A549 (cell line): ENCODE measurements at regions not wholly inside any gene's neighbourhood (a gene's known extent, or its start where the extent isn't known, plus 50 kb on each side); places are given as distances from the start of the nearest gene placed in this dataset.

Source experiments
- ATAC-seq, 2 experiments: fragments of 200-7000 bp in 1 of 2; fragments of >200 bp in 1 of 2; cut with Nextera tagmentation in 1 of 2; cut with Tn5 transposase in 1 of 2; 3 replicates each; pipeline versions ENCODE4 v1.8.0 to v1.9.1; 2018 to 2020; ENCODE audit warnings: mild to moderate bottlenecking in 1 of 2, moderate library complexity in 1 of 2
- CTCF ChIA-PET: fragments of 300-600 bp; sonication (Branson Sonifier 250); formaldehyde crosslinking; extraction: SDS; loops from one replicate; lab custom pipeline; 2021; ENCODE audit warnings: antibody characterized with exemption, inconsistent platforms; lab: Yijun Ruan, JAX
- POLR2A ChIA-PET: fragments of 350-600 bp; formaldehyde crosslinking; extraction: SDS; loops from one replicate; lab custom pipeline; 2021; ENCODE audit warnings: antibody characterized with exemption, inconsistent platforms; lab: Yijun Ruan, JAX
- DNase-seq, 2 experiments: peaks; one replicate each; pipeline versions ENCODE4 v3.0.0 to v3.0.0-alpha.2; 2011 to 2016; ENCODE audit warnings: low read depth in 1 of 2, low spot score in 1 of 2
- FAIRE-seq: peaks from 2 replicates; lab custom pipeline; 2011; peaks lifted over from hg19 to GRCh38; lab: Jason Lieb, UNC
- H3K27ac ChIP-seq, 2 experiments: fragments of >200 bp; sonication (Bioruptor Twin); formaldehyde crosslinking; 3 replicates each; pipeline ENCODE4 v1.5.1; 2016 to 2017
- H3K4me1 ChIP-seq: fragments of >200 bp; sonication (Bioruptor Twin); formaldehyde crosslinking; 3 replicates; pipeline ENCODE4 v1.6.1; 2016
- H3K4me2 ChIP-seq: fragments of >200 bp; sonication (Bioruptor Twin); formaldehyde crosslinking; 3 replicates; pipeline ENCODE4 v1.6.1; 2016
- H3K4me3 ChIP-seq: fragments of >200 bp; sonication (Bioruptor Twin); formaldehyde crosslinking; 3 replicates; pipeline ENCODE4 v1.5.1; 2016
- H3K9me3 ChIP-seq: fragments of >200 bp; sonication (Bioruptor Twin); formaldehyde crosslinking; 3 replicates; pipeline ENCODE4 v1.6.1; 2016
- BHLHE40 ChIP-seq: IDR thresholded peaks from 2 replicates; pipeline ENCODE4 v1.6.1; 2012; ENCODE audit warnings: low read depth, low read length, inconsistent platforms
- CTCF ChIP-seq: fragments of >200 bp; sonication (Bioruptor Twin); formaldehyde crosslinking; IDR thresholded peaks from 3 replicates; pipeline ENCODE4 v1.5.1; 2016
- E2F6 ChIP-seq: IDR thresholded peaks from 2 replicates; pipeline ENCODE4 v1.6.1; 2012; ENCODE audit warnings: low read depth, borderline replicate concordance
- EHMT2 ChIP-seq: fragments of 200-600 bp; sonication (generic); IDR thresholded peaks from 2 replicates; pipeline ENCODE4 v1.6.1; 2016; ENCODE audit warnings: antibody characterized with exemption, low read depth, mild to moderate bottlenecking, moderate library complexity
- ELK1 ChIP-seq: fragments of 150-350 bp; IDR thresholded peaks from 2 replicates; pipeline ENCODE4 v1.6.1; 2014; ENCODE audit warnings: low read depth, mild to moderate bottlenecking, low read length
- EP300 ChIP-seq, 2 experiments: fragments of >200 bp; sonication (Bioruptor Twin); formaldehyde crosslinking; IDR thresholded peaks; 2 replicates in 1 of 2; 3 replicates in 1 of 2; pipeline ENCODE4 v1.6.1; 2016 to 2017
- ESRRA ChIP-seq: fragments of 150-350 bp; IDR thresholded peaks from 2 replicates; pipeline ENCODE4 v1.6.1; 2014; ENCODE audit warnings: mild to moderate bottlenecking, low read length, borderline replicate concordance
- FOXS1 ChIP-seq: fragments of 250-450 bp; sonication (Bioruptor Pico); IDR thresholded peaks from 2 replicates; pipeline ENCODE4 v1.5.0; 2020; ENCODE audit warnings: mild to moderate bottlenecking, moderate library complexity
- HDAC2 ChIP-seq: fragments of 200-600 bp; sonication (generic); IDR thresholded peaks from 2 replicates; pipeline ENCODE4 v1.6.1; 2016
- JUN ChIP-seq, 2 experiments: fragments of >200 bp; sonication (Bioruptor Twin); formaldehyde crosslinking; IDR thresholded peaks; 2 replicates in 1 of 2; 3 replicates in 1 of 2; pipeline ENCODE4 v1.6.1; 2016 to 2017
- JUNB ChIP-seq: fragments of >200 bp; sonication (Bioruptor Twin); formaldehyde crosslinking; IDR thresholded peaks from 2 replicates; pipeline ENCODE4 v1.6.1; 2016
- KDM1A ChIP-seq: fragments of 200-600 bp; sonication (generic); IDR thresholded peaks from 2 replicates; pipeline ENCODE4 v1.6.1; 2016; ENCODE audit warnings: low read depth, mild to moderate bottlenecking
- KDM5A ChIP-seq: fragments of 200-600 bp; sonication (generic); IDR thresholded peaks from 2 replicates; pipeline ENCODE4 v1.6.1; 2016; ENCODE audit warnings: antibody characterized with exemption, mild to moderate bottlenecking
- MAFK ChIP-seq: fragments of 450-650 bp; IDR thresholded peaks from 2 replicates; pipeline ENCODE4 v1.6.1; 2014; ENCODE audit not compliant: partially characterized antibody
- MAZ ChIP-seq: fragments of 150-350 bp; IDR thresholded peaks from 2 replicates; pipeline ENCODE4 v1.6.1; 2014; ENCODE audit warnings: antibody characterized with exemption, low read depth, low read length, borderline replicate concordance
- PHF8 ChIP-seq: fragments of 200-600 bp; sonication (generic); IDR thresholded peaks from 2 replicates; pipeline ENCODE4 v1.6.1; 2016; ENCODE audit warnings: low read depth, mild to moderate bottlenecking, antibody characterized with exemption, moderate library complexity, borderline replicate concordance
- RNF2 ChIP-seq: fragments of 200-600 bp; sonication (generic); IDR thresholded peaks from 2 replicates; pipeline ENCODE4 v1.6.1; 2016; ENCODE audit warnings: low read depth, mild to moderate bottlenecking, antibody characterized with exemption, moderate library complexity, borderline replicate concordance
- SREBF2 ChIP-seq: fragments of 450-650 bp; IDR thresholded peaks from 2 replicates; pipeline ENCODE4 v1.6.1; 2014; ENCODE audit warnings: mild to moderate bottlenecking, moderate library complexity
- TFCP2L1 ChIP-seq: fragments of 250-450 bp; sonication (Bioruptor Pico); IDR thresholded peaks from 2 replicates; pipeline ENCODE4 v1.5.0; 2021; ENCODE audit warnings: mild to moderate bottlenecking
- TP53 ChIP-seq: fragments of 250-450 bp; sonication (Bioruptor Pico); IDR thresholded peaks from 2 replicates; pipeline ENCODE4 v1.5.0; 2021; ENCODE audit warnings: mild to moderate bottlenecking, moderate library complexity
- USF2 ChIP-seq: fragments of 450-650 bp; IDR thresholded peaks from 2 replicates; pipeline ENCODE4 v1.6.1; 2014; ENCODE audit warnings: antibody characterized with exemption
- ZFP36 ChIP-seq: fragments of 450-650 bp; IDR thresholded peaks from 2 replicates; pipeline ENCODE4 v1.6.1; 2014; ENCODE audit warnings: borderline replicate concordance; ENCODE audit not compliant: partially characterized antibody
- ZNF302 ChIP-seq: fragments of 250-450 bp; sonication (Bioruptor Pico); IDR thresholded peaks from 2 replicates; pipeline ENCODE4 v1.9.0; 2021; ENCODE audit warnings: inconsistent platforms, mild to moderate bottlenecking, moderate library complexity
- ZSCAN20 ChIP-seq: fragments of 250-450 bp; sonication (Bioruptor Pico); IDR thresholded peaks from 2 replicates; pipeline ENCODE4 v1.8.0; 2022; ENCODE audit warnings: mild to moderate bottlenecking, moderate library complexity
- WGBS: methylation state at CpG from one replicate; pipeline ENCODE4 v1.1.6; 2017; ENCODE audit errors: missing lambda C conversion rate; 5-methylcytosine and 5-hydroxymethylcytosine counted together
- TF ChIP-seq, protein P1 (sequence below): fragments of 250-450 bp; sonication (Bioruptor Pico); IDR thresholded peaks from 2 replicates; pipeline ENCODE4 v1.5.0; 2020; ENCODE audit warnings: low read depth, mild to moderate bottlenecking, moderate library complexity

- H3K4me3 ChIP-seq: no peak overlapping the region
- ATAC-seq (no peak), FAIRE-seq (no peak)
- H3K4me2 ChIP-seq: no peak overlapping the region
- no peak overlapping the region for H3K27ac ChIP-seq
- ChIA-PET CTCF (interaction anchor here (1.2 kb wide), 1 partner anchor 423 kb away, joined by 3 read pairs; no protein-coding TSS in a partner anchor), POLR2A (no interaction called here)
- TF ChIP-seq PHF8 (no peak), USF2 (no peak), EP300 (IDR thresholded peaks at IDR 0.05) (no peak), ZFP36 (no peak), ZNF302 (CRISPR knock-in tag) (no peak), FOXS1 (CRISPR knock-in tag) (no peak), EHMT2 (no peak), JUN (IDR thresholded peaks at IDR 0.05) (no peak), MAFK (no peak), CTCF (no peak)
- TF ChIP-seq, all 56 proteins: peak for 0
- 74% methylated on average over 11 of the region's 11 CpGs for WGBS
- H3K4me1 ChIP-seq: no peaks in the 10 kb centered on the region
- DNase-seq: no peak
- H3K9me3 ChIP-seq: no peaks in the 10 kb centered on the region
These were observed 267.4 kb upstream of the EXOC2 start for GRCh38 chr6:960356-960755.

GRCh38 chr6:958488-958887 is 265.5 kb upstream of the EXOC2 start:
- ChIA-PET POLR2A (no interaction called here), CTCF (interaction anchor here (0.6 kb wide), 1 partner anchor 18 kb away, joined by 3 read pairs; no protein-coding TSS in a partner anchor)
- ATAC-seq (0 out of 6 replicates have a peak, but pooled peaks of 1 of the 2 experiments have one; percentile 34), DNase-seq (peak in 1 of 2 experiments; percentile 1), FAIRE-seq (no peak)
- no peak overlapping the region for H3K27ac ChIP-seq
- H3K4me3 ChIP-seq: no peak overlapping the region
- WGBS: 53% methylated on average over 5 of the region's 5 CpGs
- TF ChIP-seq HDAC2 (no peak), TP53 (CRISPR knock-in tag) (no peak), BHLHE40 (no peak), EHMT2 (no peak)
- no peaks in the 10 kb centered on the region for H3K9me3 ChIP-seq
- H3K4me1 ChIP-seq: no peaks in the 10 kb centered on the region
- H3K4me2 ChIP-seq: no peak overlapping the region

- FAIRE-seq (no peak), DNase-seq (no peak), ATAC-seq (no peak)
- Histone ChIP-seq H3K4me3 (no peak overlapping the region), H3K4me2 (no peak overlapping the region), H3K4me1 (no peaks in the 10 kb centered on the region), H3K9me3 (no peaks in the 10 kb centered on the region), H3K27ac (no peak overlapping the region)
- WGBS: 45% methylated on average over 9 of the region's 9 CpGs
- ChIA-PET CTCF (interaction anchor here (1.1 to 1.3 kb wide), 3 partner anchors 10 to 56 kb away, joined by 3 read pairs; no protein-coding TSS in a partner anchor), POLR2A (no interaction called here)
- no peak for TF ChIP-seq EP300 (IDR thresholded peaks at IDR 0.05)
- no peak for TF ChIP-seq ELK1
- TF ChIP-seq SREBF2: no peak
- TF ChIP-seq ZSCAN20 (CRISPR knock-in tag): no peak
- no peak for TF ChIP-seq MAZ
- TF ChIP-seq KDM5A: no peak
- TF ChIP-seq TFCP2L1 (CRISPR knock-in tag): no peak
- no peak for TF ChIP-seq E2F6
- TF ChIP-seq, protein P1, sequence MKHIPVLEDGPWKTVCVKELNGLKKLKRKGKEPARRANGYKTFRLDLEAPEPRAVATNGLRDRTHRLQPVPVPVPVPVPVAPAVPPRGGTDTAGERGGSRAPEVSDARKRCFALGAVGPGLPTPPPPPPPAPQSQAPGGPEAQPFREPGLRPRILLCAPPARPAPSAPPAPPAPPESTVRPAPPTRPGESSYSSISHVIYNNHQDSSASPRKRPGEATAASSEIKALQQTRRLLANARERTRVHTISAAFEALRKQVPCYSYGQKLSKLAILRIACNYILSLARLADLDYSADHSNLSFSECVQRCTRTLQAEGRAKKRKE (CRISPR knock-in tag): no peak
- no peak for TF ChIP-seq JUNB
- TF ChIP-seq KDM1A: no peak
- no peak for TF ChIP-seq ESRRA
- TF ChIP-seq RNF2: no peak
These were observed 258.7 kb upstream of the EXOC2 start for GRCh38 chr6:951399-952181.
